Kidney (tissue), 13 donors: ENCODE measurements at regions not wholly inside any gene's neighbourhood (a gene's known extent, or its start where the extent isn't known, plus 50 kb on each side); places are given as distances from the start of the nearest gene placed in this dataset.

Experiments used
- DNase-seq, 5 donors: peaks; one replicate each; pipeline ENCODE4 v3.0.0-alpha.2; 2013 to 2020
- FAIRE-seq: peaks from 2 replicates; lab custom pipeline; 2012; peaks lifted over from hg19 to GRCh38; lab: Jason Lieb, UNC
- H3K27ac ChIP-seq, 2 donors: one replicate each; pipeline ENCODE4 v1.7.0; 2013; ENCODE audit warnings: low read depth in 2 of 2, low read length in 2 of 2, inconsistent platforms in 1 of 2
- H3K27me3 ChIP-seq: one replicate; pipeline ENCODE4 v1.7.1; 2013; ENCODE audit warnings: low read length, inconsistent platforms; ENCODE audit not compliant: control insufficient read depth, insufficient read depth
- H3K36me3 ChIP-seq, 3 donors: one replicate each; pipeline versions ENCODE4 v1.7.0 to v1.7.1; 2013; ENCODE audit warnings: low read length in 3 of 3, control low read depth in 1 of 3, inconsistent platforms in 1 of 3; ENCODE audit not compliant: insufficient read depth in 3 of 3, control insufficient read depth in 2 of 3
- H3K4me1 ChIP-seq, 3 donors: one replicate each; pipeline versions ENCODE4 v1.7.0 to v1.7.1; 2013; ENCODE audit warnings: low read length in 3 of 3, inconsistent platforms in 1 of 3, low read depth in 1 of 3; ENCODE audit not compliant: control insufficient read depth in 2 of 3, insufficient read depth in 2 of 3
- H3K4me3 ChIP-seq, 3 donors: one replicate each; pipeline versions ENCODE4 v1.7.0 to v1.8.1; 2013; ENCODE audit warnings: low read length in 3 of 3, control low read depth in 1 of 3, inconsistent platforms in 1 of 3
- H3K9ac ChIP-seq, 3 donors: one replicate each; pipeline versions ENCODE4 v1.7.0 to v1.7.1; 2013; ENCODE audit warnings: low read length in 3 of 3, control low read depth in 1 of 3, inconsistent platforms in 1 of 3
- H3K9me3 ChIP-seq, 3 donors: one replicate each; pipeline versions ENCODE4 v1.7.0 to v1.7.1; 2013; ENCODE audit warnings: low read length in 3 of 3, control low read depth in 1 of 3, inconsistent platforms in 1 of 3; ENCODE audit not compliant: control insufficient read depth in 2 of 3, insufficient read depth in 1 of 3
- intact Hi-C: fragments of 100-400 bp; cut with DNase I; formaldehyde crosslinking; loops from one replicate; pipeline ENCODE4 v1.11.1; 2022
- TF ChIP-seq, protein P1 (sequence below): IDR thresholded peaks from 3 replicates; pipeline ENCODE4 v1.5.1; 2012; ENCODE audit warnings: mild to moderate bottlenecking, moderate library complexity, borderline replicate concordance; ENCODE audit not compliant: insufficient read depth; ENCODE audit errors: extremely low read depth
- donor health status: control.
- donor health status: control.
- donor health status: control.
- donor health status: control.
- donor health status: control.
- donor health status: DM: yes; HTN: yes; CAD: no.
- donor health status: Normal renal cell carcinoma (clear cell type).

GRCh38 chr12:42819846-42820245 lies 230.3 kb upstream of the PRICKLE1 start:
- Histone ChIP-seq H3K27ac (no peak overlapping the region), H3K4me1 (no peaks in the 10 kb centered on the region), H3K36me3 (no peaks in the 10 kb centered on the region), H3K27me3 (no peaks in the 10 kb centered on the region), H3K9me3 (no peaks in the 10 kb centered on the region), H3K9ac (no peak overlapping the region), H3K4me3 (no peak overlapping the region)
- intact Hi-C loops = no loop called here
- TF ChIP-seq, protein P1, sequence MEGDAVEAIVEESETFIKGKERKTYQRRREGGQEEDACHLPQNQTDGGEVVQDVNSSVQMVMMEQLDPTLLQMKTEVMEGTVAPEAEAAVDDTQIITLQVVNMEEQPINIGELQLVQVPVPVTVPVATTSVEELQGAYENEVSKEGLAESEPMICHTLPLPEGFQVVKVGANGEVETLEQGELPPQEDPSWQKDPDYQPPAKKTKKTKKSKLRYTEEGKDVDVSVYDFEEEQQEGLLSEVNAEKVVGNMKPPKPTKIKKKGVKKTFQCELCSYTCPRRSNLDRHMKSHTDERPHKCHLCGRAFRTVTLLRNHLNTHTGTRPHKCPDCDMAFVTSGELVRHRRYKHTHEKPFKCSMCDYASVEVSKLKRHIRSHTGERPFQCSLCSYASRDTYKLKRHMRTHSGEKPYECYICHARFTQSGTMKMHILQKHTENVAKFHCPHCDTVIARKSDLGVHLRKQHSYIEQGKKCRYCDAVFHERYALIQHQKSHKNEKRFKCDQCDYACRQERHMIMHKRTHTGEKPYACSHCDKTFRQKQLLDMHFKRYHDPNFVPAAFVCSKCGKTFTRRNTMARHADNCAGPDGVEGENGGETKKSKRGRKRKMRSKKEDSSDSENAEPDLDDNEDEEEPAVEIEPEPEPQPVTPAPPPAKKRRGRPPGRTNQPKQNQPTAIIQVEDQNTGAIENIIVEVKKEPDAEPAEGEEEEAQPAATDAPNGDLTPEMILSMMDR = no peak
- DNase-seq (no peak), FAIRE-seq (no peak)

- H3K4me1 ChIP-seq = peaks cover 0 to under 1% (median 0%) of the 10 kb centered on the region in 3 donors
- H3K9me3 ChIP-seq = no peaks in the 10 kb centered on the region
- FAIRE-seq (no peak), DNase-seq (no peak)
- no peak overlapping the region for H3K4me3 ChIP-seq
- TF ChIP-seq, protein P1 = no peak
- no peak overlapping the region for H3K9ac ChIP-seq
- no peak overlapping the region for H3K27ac ChIP-seq
- no peaks in the 10 kb centered on the region for H3K27me3 ChIP-seq
- intact Hi-C loops = no loop called here
- H3K36me3 ChIP-seq = no peaks in the 10 kb centered on the region
These were observed 225.5 kb upstream of the PRICKLE1 start for GRCh38 chr12:42815068-42815467.

- Histone ChIP-seq H3K4me3 (no peak overlapping the region), H3K27me3 (no peaks in the 10 kb centered on the region), H3K4me1 (peaks cover 0 to 4% (median 2%) of the 10 kb centered on the region in 3 donors), H3K36me3 (no peaks in the 10 kb centered on the region), H3K27ac (no peak overlapping the region), H3K9me3 (no peaks in the 10 kb centered on the region), H3K9ac (no peak overlapping the region)
- DNase-seq = no peak
- intact Hi-C loops = no loop called here
- FAIRE-seq = no peak
- TF ChIP-seq, protein P1 = no peak
These were observed 223.3 kb upstream of the PRICKLE1 start for GRCh38 chr12:42812871-42813270.

DNA sequence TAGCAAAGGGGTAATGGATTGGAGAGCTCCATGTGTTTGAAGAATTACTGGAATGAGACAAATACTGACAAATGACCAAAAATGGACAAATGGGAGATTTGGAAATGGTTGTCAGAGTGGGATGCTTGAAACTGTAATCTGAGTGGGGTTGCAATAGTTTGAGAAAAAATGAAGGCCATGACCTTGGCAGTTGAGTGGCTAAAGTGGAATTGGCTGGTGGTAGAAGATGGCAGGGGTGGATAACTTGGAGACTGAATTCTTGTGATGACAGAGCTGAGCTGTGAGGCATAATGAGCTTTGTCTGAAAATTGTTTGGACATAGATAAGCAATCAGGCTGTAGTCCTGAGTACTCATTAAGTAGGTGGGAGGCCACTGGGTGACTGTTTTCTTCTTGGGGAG lies 222.5 kb upstream of the PRICKLE1 start:
- no peak overlapping the region for H3K9ac ChIP-seq
- no peaks in the 10 kb centered on the region for H3K9me3 ChIP-seq
- no peak overlapping the region for H3K4me3 ChIP-seq
- TF ChIP-seq, protein P1 = no peak
- no peak overlapping the region for H3K27ac ChIP-seq
- no peak for DNase-seq
- intact Hi-C loops = no loop called here
- H3K27me3 ChIP-seq = no peaks in the 10 kb centered on the region
- peaks cover 0 to 4% (median 2%) of the 10 kb centered on the region in 3 donors for H3K4me1 ChIP-seq
- no peaks in the 10 kb centered on the region for H3K36me3 ChIP-seq
- no peak for FAIRE-seq
